HCT116 (cell line): ENCODE measurements at regions not wholly inside any gene's neighbourhood (a gene's known extent, or its start where the extent isn't known, plus 50 kb on each side); places are given as distances from the start of the nearest gene placed in this dataset.

ENCODE experiments used
- CBX3 ChIP-seq: IDR thresholded peaks from 2 replicates; pipeline ENCODE4 v1.6.1; 2012; ENCODE audit warnings: low read depth
- CEBPB ChIP-seq: IDR thresholded peaks from 2 replicates; pipeline ENCODE4 v1.6.1; 2012; ENCODE audit warnings: low read depth
- CTCF ChIP-seq, 3 experiments: fragments of 200-600 bp in 1 of 3; sonication (generic) in 1 of 3; IDR thresholded peaks in 2 of 3; conservative IDR thresholded peaks in 1 of 3; 2 replicates each; pipeline ENCODE4 v1.5.1; 2012 to 2017; ENCODE audit warnings: low read depth in 2 of 3, low read length in 2 of 3, antibody characterized with exemption in 1 of 3, borderline replicate concordance in 1 of 3, control low read depth in 1 of 3, mild to moderate bottlenecking in 1 of 3, mixed read lengths in 1 of 3, mixed run types in 1 of 3, moderate library complexity in 1 of 3; ENCODE audit not compliant: insufficient read depth in 1 of 3
- EGR1 ChIP-seq: IDR thresholded peaks from 2 replicates; pipeline ENCODE4 v1.6.1; 2012; ENCODE audit warnings: low read depth
- EZH2 ChIP-seq: fragments of 200-600 bp; sonication (generic); IDR thresholded peaks from 2 replicates; pipeline ENCODE4 v1.6.1; 2017; ENCODE audit warnings: antibody characterized with exemption, mixed run types
- ZBTB33 ChIP-seq: IDR thresholded peaks from 2 replicates; pipeline ENCODE4 v1.6.1; 2011; ENCODE audit warnings: mild to moderate bottlenecking, low read length, moderate library complexity; ENCODE audit not compliant: insufficient replicate concordance; ENCODE audit errors: extremely low read depth

DNA sequence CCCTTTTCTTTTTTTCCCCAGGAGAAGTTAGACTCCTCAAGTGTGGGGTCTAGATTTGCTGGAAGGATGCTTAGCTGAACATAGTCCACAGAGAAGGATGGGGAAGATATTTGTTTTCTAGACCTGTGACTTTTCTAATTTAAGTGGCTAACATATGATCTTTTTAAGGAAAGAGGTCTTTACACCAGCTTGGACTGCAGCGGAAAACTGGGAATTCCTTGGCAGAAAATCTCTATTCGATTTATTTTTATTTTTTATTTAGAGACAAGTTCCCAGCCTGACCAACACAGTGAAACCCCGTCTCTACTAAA, 148.4 kb downstream of the MYCN start:
- TF ChIP-seq CTCF (IDR thresholded peaks at IDR 0.05 in 2 of 3, conservative IDR thresholded peaks at IDR 0.05 in 1 of 3; ENCODE audit: borderline replicate concordance in 1 of 3, insufficient read depth in 1 of 3, low read depth in 2 of 3, low read length in 2 of 3) (no peak), EZH2 (no peak), EGR1 (no peak), ZBTB33 (no peak), CBX3 (no peak), CEBPB (no peak)
